GM20000 (cell line): ENCODE measurements at regions not wholly inside any gene's neighbourhood (a gene's known extent, or its start where the extent isn't known, plus 50 kb on each side); places are given as distances from the start of the nearest gene placed in this dataset.

Source experiments
- DNase-seq: peaks from one replicate; pipeline ENCODE4 v3.0.0; 2012; ENCODE audit warnings: low spot score
- CTCF ChIP-seq: IDR thresholded peaks from 2 replicates; pipeline ENCODE4 v1.5.1; 2012; ENCODE audit warnings: mild to moderate bottlenecking, control low read depth; ENCODE audit errors: extremely low read depth, missing control alignments

- no peak for TF ChIP-seq CTCF
- no peak for DNase-seq
Observed at GRCh38 chr9:106731910-106732309, 131.1 kb upstream of the ZNF462 start.

- TF ChIP-seq CTCF = no peak
- DNase-seq = no peak
Observed at GRCh38 chr9:106733828-106734380, 129.1 kb upstream of the ZNF462 start.

GRCh38 chr9:106737516-106737915, 125.5 kb upstream of the ZNF462 start:
- no peak for DNase-seq
- TF ChIP-seq CTCF = no peak

GRCh38 chr9:106738109-106738508, 124.9 kb upstream of the ZNF462 start:
- DNase-seq = no peak
- no peak for TF ChIP-seq CTCF

GRCh38 chr9:106745457-106745856, 117.5 kb upstream of the ZNF462 start:
- no peak for DNase-seq
- no peak for TF ChIP-seq CTCF

- no peak for TF ChIP-seq CTCF
- no peak for DNase-seq
Observed at GRCh38 chr9:106745876-106746275, 117.1 kb upstream of the ZNF462 start.

GRCh38 chr9:106751681-106752080, 111.3 kb upstream of the ZNF462 start:
- TF ChIP-seq CTCF = no peak
- DNase-seq = no peak

- DNase-seq = no peak
- TF ChIP-seq CTCF = no peak
Observed at GRCh38 chr9:106752581-106752980, 110.4 kb upstream of the ZNF462 start.
